C4-2B (cell line): ENCODE measurements at regions not wholly inside any gene's neighbourhood (a gene's known extent, or its start where the extent isn't known, plus 50 kb on each side); places are given as distances from the start of the nearest gene placed in this dataset.
"Not testable (repeated sequence)": the region's sequence is repeated elsewhere in the genome, so short reads cannot be mapped to it uniquely, and the experiment has no call there.

Experiments used
- CTCF ChIP-seq: fragments of 450-650 bp; conservative IDR thresholded peaks from 2 replicates; pipeline ENCODE4 v1.5.1; 2017; ENCODE audit warnings: mild to moderate bottlenecking
- ZFX ChIP-seq: fragments of 450-650 bp; IDR thresholded peaks from 2 replicates; pipeline ENCODE4 v1.6.1; 2017

GRCh38 chr1:76699646-76700045, 167.6 kb upstream of the ST6GALNAC5 start:
- not testable (repeated sequence) for TF ChIP-seq CTCF, ZFX
